HL-60 (cell line): ENCODE measurements at regions not wholly inside any gene's neighbourhood (a gene's known extent, or its start where the extent isn't known, plus 50 kb on each side); places are given as distances from the start of the nearest gene placed in this dataset.

Experiments used
- POLR2AphosphoS5 ChIP-seq: IDR thresholded peaks from 2 replicates; pipeline ENCODE4 v1.6.1; 2012; ENCODE audit warnings: low read depth
- REST ChIP-seq: IDR thresholded peaks from 2 replicates; pipeline ENCODE4 v1.6.1; 2012; ENCODE audit warnings: low read depth; ENCODE audit not compliant: insufficient replicate concordance
- TF ChIP-seq, protein P1 (sequence below): IDR thresholded peaks from one replicate; pipeline ENCODE4 v1.5.1; 2011; ENCODE audit warnings: low read length, control low read depth, inconsistent platforms; ENCODE audit not compliant: insufficient read depth

DNA sequence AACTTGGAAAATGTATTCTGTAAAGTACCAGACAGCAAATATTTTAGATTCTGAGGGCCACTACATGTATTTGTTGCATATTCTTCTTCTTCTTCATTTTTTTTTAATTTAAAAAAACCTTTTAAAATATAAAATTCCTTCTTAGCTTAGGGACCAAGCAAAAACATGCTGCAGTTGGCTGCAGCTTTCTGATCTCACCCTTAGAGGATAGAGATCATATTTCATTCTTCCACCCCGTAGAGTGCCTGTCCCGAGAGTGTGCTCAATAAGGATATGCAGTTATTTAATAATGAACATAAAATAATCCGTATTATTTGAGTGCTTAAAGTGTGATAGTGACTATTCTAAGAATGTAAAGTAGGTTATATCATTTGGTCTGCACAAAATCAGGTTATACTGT lies 204.2 kb upstream of the CD180 start:
- TF ChIP-seq, protein P1, sequence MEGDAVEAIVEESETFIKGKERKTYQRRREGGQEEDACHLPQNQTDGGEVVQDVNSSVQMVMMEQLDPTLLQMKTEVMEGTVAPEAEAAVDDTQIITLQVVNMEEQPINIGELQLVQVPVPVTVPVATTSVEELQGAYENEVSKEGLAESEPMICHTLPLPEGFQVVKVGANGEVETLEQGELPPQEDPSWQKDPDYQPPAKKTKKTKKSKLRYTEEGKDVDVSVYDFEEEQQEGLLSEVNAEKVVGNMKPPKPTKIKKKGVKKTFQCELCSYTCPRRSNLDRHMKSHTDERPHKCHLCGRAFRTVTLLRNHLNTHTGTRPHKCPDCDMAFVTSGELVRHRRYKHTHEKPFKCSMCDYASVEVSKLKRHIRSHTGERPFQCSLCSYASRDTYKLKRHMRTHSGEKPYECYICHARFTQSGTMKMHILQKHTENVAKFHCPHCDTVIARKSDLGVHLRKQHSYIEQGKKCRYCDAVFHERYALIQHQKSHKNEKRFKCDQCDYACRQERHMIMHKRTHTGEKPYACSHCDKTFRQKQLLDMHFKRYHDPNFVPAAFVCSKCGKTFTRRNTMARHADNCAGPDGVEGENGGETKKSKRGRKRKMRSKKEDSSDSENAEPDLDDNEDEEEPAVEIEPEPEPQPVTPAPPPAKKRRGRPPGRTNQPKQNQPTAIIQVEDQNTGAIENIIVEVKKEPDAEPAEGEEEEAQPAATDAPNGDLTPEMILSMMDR: no peak
- TF ChIP-seq POLR2AphosphoS5 (no peak), REST (no peak)
